Heart left ventricle (tissue), 13 donors: ENCODE measurements at regions not wholly inside any gene's neighbourhood (a gene's known extent, or its start where the extent isn't known, plus 50 kb on each side); places are given as distances from the start of the nearest gene placed in this dataset.
"Not testable (repeated sequence)": the region's sequence is repeated elsewhere in the genome, so short reads cannot be mapped to it uniquely, and the experiment has no call there.

Source experiments
- CTCF ChIP-seq, 12 donors: fragments of 200-600 bp; sonication (generic) in 4 of 12; IDR thresholded peaks; one replicate each; pipeline versions ENCODE4 v1.5.0 to v1.8.0; 2018 to 2022; ENCODE audit warnings: antibody characterized with exemption in 12 of 12, mild to moderate bottlenecking in 5 of 12
- POLR2A ChIP-seq, 2 donors: fragments of 450-650 bp; IDR thresholded peaks; one replicate each; pipeline ENCODE4 v1.6.1; 2017; ENCODE audit warnings: antibody characterized with exemption in 2 of 2, mild to moderate bottlenecking in 2 of 2, moderate library complexity in 2 of 2
- donor health status: ischemic (EF 13 %, LVEDD 7.1; RV severe dilation, severe dysfunction).
- donor health status: DM: no; HTN: yes; CAD: no.
- donor health status: DM: no; HTN: no; CAD: no.
- donor health status: ischemic (EF 25% LVEDD 6.9; RV normal size, moderate dysfunction).
- donor health status: ischemic (EF 25% LVEDD 5.7; RV mildly dilated, moderate dysfunction).
- donor health status: ischemic (EF 35%, LVEDD 5.7; RV mildly dilated, moderate dysfunction).
- donor health status: nonischemic (EF 11% LVEDD 7.7; RV severe dilation, severe dysfunction).
- donor health status: DM: yes; HTN: yes; CAD: no.
- donor health status: PGD.
- donor health status: ischemic (EF 29% LVEDD 5.4; RV normal size, mild dysfunction).
- donor health status: nonischemic (EF 23%, LVEDD 6.1; RV moderate dilation, normal function).

GRCh38 chr10:57645108-57645507 is 622.6 kb downstream of the IPMK start:
- not testable (repeated sequence) for TF ChIP-seq CTCF, POLR2A (IDR thresholded peaks at IDR 0.05)
